HG02642 (cell line): ENCODE measurements at regions not wholly inside any gene's neighbourhood (a gene's known extent, or its start where the extent isn't known, plus 50 kb on each side); places are given as distances from the start of the nearest gene placed in this dataset.
"Not testable (repeated sequence)": the region's sequence is repeated elsewhere in the genome, so short reads cannot be mapped to it uniquely, and the experiment has no call there.

Experiments
- ATAC-seq: cut with Tn5 transposase; IDR thresholded peaks from one replicate; pipeline ENCODE4 v1.9.1; 2021; ENCODE audit warnings: mild to moderate bottlenecking; ENCODE audit not compliant: unreplicated experiment, poor library complexity

DNA sequence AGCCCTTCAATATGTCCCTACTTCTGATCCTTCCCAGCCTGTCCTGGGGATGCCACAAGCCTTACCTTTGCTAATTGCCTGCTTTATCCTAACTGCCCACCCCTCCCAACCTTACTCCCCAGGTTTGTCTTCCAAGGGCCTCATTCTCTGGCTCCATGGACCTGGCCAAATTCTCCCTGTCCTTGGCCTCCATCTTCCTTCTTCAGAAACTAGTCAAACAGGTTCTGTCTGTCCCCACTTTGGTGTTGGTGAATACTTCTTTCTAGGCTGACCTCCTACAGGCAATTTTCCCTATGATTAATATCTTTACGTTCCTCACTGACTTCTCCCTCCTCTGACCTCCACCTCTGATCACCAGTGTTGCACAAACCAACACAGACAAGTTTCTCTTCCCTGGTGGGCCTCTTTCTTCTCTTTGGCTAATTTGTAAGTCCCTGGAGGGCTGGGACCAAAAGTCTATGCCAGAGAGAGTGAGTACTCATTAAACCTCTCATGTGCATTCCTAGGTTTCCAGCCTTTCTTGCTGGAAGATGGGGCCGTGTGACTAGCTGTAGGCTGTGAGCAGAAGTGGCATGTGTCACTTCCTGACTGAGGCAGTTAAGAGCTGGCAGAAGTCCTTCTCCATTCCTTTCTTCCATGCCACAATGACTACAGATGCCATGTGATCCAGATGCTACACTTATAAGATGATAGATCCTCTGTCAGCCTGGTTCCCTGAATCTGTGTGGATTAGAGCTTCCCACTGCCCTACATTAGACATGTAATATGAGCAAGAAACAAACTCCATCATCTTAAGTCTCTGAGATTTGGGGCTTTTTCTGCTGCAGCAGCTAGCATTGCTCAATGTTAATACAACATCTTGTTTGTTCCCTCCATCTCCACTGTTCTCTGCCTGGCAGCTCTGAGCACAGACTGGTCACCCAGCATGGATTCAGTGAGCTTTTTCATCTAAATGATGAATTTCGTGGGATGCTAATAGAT lies 382.7 kb downstream of the RPS24 start:
- no peak for ATAC-seq

DNA sequence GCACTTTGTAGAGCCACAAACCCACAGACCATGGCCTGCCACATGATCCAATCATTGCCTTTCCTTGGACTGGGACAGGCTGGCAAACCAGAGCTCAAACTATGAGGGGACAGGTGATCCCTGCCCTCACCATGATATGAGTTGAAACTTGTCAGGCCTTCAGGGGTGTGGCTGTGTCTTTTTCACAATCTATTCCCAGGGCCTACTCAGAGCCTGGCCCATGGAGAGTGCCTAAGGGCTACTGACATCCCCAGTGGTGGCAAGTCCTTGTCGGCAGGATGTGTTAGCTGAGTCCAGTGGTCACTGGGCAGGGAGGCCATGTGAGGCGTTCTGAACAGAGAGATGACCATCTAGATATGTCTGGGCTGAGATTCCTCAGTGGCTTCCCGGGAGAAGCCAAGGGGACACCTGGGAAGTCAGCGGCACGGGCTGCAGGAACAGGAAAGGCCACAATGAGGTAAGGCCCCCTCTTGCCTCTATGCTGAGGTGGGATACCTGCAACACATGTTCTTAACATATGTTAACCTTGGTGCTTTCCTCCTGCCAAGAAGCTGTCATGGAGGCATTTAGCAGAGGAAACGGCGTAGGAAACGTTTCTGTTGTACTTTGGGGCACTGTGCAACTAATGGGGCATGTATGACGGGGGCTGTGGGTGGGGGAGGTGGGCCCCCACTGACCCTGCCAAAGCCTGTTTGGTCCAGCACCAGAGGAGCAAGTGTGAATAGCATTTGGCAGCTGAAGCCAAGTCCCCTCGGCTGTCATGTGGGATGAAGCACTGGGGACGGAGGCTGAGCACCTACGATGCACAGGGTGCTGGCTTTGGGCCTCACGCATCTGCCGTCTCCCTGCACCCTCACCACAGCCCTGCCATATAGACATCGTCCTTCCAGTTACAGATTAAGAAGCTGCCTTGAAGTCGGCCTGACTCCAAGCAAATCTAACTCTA lies 384.0 kb downstream of the RPS24 start:
- no peak for ATAC-seq

DNA sequence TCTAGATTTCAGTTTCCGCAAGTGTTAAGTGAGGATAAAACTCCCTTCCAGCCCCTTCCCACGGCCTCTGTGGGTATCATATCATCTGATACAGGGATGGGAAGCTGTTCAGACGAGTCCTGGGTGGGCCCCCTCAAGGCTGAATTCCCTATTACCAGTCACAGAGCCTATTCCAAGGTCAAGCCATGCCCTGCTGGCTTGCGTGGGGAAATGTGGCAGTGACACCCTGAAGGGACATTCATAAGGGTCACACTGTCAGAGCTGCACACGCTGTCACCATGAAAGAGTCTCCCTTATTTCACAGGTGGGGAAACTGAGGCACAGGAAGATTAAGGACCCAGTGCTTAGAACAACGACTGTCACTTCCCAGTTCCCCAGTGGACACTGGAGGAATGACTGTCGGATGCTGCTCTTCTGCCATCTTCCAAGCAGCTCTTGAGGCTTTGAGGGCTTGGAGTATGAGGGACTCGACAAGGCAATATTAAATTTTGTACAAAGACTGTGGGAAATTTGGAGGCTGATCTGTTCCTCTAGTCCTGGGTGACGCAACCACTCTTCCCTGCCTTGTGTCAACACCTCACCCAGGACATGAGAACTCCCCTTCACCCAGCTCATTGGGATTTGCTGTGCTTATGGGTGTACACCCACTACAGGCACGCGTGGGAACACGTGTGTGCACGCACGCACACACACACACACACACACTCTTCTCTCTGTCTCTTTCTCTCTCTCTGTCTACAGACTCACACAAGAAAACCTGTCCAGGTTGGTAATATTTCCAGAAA lies 386.0 kb downstream of the RPS24 start:
- ATAC-seq: no peak

DNA sequence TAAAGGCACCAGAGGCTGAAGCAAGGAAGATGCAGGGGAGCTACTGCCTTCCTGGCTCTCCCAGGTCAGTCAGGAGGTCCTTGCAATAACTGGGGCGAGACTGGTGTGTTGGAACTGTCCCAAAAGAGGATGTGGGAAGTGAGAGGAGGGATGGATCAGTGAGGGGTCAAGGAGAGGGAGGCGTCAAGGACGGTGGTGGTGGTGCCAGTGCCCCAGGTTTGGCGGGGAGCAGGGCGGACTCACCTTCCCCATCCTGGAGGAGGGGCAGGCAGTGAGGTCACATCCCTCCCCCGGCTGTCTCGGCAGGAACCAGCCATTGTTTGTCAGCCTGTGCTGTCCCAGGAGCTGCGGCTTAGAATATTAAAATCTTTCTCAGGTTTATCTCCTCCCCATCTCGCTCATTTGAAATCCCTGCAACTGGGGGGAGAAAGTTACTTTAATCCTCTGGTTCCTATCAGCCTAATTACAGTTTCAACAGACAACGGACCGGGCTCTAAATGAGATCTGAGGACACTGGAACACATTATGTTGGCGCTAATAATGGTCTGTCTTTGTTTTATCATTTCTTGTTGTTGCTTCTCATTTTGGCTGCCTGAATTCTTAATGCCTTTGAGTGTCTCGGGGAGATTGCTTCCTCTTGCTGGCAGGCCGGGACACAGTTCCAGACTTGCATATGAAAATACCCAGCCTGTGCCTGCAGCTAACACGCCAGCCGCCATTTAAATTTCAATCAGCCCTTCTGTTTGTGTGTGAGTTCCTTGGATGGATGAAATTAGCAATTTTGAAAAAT lies 387.5 kb downstream of the RPS24 start:
- ATAC-seq: no peak

DNA sequence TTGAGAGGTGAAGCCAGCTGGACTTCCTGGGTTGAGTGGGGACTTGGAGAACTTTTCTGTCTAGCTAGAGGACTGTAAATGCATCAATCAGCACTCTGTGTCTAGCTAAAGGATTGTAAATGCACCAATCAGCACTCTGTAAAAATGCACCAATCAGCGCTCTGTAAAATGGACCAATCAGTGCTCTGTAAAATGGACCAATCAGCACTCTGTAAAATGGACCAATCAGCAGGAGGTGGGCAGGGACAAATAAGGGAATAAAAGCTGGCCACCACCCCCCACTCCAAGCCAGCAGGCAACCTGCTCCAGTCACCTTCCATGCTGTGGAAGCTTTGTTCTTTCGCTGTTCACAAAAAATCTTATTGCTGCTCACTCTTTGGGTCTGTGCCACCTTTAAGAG lies 390.4 kb downstream of the RPS24 start:
- not testable (repeated sequence) for ATAC-seq

DNA sequence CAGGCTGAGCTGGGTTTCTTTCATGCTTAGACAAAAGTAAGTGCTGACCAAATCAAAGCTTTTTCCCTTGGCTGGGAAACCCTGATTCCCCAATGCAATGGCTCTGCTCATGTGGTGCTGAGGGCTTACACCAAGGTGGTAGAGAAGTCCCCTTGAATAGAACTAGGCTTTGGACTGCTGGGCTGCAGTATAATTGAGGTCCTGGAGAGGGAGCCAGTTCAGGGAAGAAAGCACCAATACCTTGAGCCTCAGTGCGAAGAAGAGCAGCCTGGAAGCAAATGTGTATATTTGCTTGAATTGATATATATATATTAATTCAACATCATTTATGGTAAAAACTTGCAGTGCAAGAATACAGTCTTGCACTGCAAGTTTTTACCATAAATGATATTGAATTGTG lies 391.1 kb downstream of the RPS24 start:
- no peak for ATAC-seq

DNA sequence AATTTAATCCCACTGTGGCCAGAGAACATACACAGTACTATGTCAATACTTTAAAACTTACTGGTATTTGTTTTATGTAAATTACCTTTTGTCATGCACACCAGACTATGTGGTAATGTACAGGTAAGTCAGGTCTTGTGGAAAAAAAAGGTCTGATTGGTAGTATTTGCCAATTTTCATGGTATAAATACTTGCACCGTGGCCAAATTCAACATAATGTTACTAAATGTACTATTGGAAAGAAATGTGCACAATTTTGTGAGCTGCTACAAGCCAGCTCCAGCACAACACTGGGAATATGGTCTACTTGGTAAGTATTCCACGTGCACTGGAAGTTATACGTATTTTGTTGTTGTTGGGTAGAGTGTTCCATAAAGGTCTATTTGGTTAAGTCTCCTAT lies 392.5 kb downstream of the RPS24 start:
- ATAC-seq: no peak

DNA sequence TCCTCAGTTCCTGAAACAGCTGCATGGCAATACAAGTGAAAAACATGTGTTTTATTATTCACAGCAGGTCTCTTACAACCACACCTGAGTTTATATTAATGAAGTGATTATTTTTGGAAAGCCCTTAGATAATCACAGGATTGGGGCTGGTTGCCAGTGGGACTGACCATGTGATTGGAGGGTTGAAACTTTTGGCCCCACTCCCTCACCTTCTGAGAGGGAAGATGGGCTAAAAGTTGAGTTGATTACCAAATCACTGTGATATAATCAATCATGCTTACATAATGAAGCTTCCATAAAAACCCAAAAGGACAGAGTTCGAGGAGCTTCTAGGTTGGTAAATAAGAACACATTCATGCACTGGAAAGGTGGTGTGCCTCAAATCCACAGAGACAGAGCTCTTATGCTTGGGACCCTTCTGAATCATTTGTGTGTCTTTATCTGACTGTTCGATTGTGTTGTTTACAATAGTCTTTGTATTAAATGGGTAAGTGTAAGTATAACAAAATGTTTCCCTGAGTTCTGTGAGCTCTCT lies 393.9 kb downstream of the RPS24 start:
- no peak for ATAC-seq

DNA sequence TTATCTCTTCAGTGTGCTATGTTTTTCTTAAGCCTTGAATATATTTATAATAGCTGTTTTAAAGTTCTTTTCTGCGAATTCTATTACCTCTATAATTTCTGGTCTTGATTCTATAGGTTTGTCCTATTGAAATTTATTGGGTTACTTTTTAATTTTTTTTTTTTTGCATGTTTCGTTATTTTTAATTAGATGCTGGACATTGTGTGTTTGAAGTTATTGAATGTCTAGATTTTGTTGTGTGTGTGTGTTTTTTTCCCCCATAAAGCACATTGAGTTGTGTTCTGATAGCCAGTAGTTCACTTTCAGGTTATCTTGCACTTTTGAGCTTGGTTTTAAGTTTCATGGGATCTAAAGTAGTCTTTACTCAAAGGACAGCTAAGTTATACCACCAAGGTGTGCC lies 394.9 kb downstream of the RPS24 start:
- ATAC-seq: no peak

DNA sequence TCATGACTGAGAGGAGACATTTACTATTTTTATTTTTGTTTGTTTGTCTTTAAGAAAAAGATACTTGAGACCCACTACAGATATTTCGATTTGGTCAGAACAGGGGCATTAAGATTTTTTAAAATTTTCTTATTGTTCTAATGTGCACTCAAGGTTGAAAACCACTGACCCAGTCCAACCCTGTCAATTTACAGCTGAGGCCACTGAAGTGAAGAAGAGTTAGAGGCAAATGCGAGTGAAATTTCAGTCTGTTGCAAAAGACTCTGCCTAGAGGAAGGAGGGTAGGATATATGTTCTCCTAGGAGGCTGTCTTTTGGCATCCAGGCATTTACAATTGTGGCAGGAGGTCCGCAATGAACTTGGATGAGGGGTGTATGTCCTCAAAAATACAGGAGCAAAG lies 396.3 kb downstream of the RPS24 start:
- ATAC-seq: no peak

DNA sequence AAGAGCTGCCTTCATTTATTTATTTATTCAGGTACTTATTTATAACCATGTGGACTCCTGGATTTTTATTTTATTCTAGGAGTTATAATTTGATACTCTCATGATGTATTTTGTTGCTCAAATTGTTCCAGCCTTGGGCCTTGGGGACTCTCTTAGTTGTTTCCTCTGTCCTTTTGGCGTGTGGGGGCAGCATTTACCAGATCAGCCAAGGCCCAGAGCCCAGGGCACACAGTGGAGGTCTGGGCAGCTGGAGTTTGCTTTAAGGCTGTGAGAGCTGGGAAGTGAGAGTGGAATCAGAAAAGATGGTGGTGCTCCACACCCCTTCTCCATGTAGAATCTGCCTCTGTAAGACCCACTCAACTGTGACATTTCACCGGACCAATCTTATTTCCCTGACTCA lies 398.9 kb downstream of the RPS24 start:
- no peak for ATAC-seq

DNA sequence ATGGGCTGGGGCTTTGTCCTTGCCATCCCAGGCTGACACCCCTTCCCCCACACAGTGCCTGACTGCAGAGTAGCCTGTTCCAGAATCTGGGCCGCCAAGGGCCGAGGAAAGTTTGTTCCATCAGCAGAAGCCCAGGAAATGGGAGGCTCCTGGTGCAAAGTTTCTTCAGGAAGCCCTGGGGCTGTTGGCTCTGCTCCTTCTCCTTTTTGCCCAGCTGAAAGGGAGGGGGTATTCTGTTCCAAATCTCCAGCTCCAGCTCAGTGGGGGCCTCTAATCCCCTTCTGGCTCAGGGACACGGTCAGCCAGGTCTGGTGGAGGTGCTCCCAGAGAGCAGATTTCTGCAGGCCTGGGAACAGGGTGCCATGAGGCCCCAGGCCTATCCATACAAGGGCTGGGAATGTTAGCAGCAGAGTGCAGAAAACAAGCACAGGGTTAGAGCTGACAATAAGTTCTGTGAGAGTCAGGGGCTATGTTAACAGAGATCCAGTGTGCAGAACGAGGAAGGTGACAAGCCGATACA lies 399.5 kb downstream of the RPS24 start:
- ATAC-seq: no peak

DNA sequence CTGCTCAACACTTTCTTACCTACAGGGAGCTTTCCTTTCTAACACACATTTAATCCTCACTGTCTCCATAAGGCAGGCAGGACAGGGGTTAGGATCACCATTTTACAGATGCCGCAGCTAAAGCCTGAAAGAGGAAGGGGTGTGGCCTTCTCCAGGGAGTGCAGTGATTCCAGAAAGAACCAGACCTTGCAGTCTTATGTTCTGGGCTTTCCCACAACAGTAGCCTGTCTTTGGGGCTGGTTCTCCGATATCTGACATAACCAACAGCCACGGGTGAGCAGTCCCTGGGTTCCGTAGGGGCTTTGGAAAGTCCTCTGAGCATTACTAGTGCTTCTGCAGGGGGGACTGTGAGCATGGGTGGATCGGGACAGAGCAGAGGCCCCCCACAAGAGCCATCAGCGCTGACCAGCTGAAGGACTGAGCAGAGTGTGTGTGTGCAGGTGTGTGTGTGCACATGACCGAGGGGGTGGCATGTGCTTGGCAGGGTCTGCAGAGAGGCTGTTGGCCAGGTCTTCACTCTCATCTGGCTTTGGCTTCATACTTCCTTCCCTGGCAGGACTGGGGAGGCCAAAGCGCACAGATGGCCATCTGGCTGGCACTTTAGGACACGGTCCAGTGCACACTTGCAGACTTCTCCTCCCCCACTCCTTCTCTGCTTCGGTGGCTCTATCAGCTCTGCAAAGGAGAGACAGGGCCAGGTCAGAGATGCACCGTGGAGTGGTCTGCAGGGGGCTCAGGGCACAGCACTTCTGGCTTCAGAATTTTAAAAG lies 400.3 kb downstream of the RPS24 start:
- no peak for ATAC-seq

DNA sequence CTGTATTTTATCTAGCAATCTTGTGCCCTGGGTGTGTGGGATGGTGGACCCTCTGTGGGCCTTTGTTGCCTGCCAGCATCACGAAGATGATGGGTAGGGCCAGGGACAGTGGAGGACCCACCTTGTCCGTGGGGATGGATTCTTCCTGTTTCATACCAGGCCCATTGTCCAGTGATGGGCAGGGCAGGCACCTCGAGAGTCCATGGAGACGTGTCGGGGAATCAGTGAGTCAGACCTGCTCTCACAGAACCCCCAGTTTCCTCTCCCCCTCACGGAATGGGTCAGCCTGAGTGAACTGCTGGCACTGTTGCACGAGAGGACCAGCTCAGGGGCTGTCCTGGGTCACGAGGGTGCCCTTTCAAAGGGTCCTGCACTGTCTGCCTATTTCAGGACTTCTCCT lies 401.2 kb downstream of the RPS24 start:
- no peak for ATAC-seq

DNA sequence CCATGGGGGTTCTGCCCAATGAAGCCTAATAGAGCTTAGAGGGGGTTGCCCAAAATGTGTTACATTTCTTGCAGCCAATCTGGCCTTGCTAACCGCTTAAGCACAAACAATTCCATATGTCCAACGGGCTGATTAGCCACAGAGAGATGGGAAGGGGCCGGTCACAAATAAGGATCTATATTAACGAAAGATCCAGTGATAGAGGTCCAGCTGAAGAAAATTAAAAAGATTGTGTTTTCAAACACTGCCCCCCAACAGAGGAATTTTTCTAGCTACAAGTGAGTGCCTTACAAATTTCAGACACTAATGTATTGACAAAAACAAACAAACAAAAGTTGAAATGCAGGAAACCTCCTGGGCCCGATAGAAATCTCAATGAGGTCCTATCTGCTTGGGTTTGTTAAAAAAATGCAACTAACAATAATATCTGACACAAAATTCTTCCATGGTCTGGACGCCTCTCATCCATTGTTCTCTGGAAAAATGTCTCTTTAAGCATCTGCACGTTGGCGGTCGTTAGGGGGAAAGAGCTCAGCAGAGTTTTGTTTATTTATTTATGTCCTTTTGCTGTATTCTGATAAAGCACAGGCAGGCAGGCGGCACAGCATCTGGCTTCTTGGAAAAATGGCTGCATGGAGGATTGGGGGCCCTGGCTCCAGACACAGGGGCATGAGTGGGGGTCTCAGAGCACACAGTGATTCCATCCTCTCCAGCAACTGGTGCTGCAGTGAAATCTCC lies 402.0 kb downstream of the RPS24 start:
- ATAC-seq: no peak

DNA sequence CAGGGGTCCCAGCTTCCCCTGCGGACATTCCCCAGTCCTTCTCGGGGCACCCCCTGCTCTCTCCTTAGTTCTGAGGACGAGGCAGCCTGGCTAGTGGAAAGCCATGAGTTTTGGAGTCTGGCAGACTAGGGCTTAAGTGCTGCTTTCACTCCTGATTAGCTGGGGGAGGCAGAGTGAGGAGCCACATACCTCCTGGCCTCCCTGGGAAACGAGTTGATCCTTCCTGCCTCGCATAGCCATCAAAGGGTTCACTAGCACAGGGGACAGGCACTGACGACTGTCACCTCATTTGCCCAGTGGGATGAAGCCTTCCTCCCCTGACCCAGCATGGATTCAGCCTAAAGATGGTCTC lies 402.5 kb downstream of the RPS24 start:
- ATAC-seq: no peak

DNA sequence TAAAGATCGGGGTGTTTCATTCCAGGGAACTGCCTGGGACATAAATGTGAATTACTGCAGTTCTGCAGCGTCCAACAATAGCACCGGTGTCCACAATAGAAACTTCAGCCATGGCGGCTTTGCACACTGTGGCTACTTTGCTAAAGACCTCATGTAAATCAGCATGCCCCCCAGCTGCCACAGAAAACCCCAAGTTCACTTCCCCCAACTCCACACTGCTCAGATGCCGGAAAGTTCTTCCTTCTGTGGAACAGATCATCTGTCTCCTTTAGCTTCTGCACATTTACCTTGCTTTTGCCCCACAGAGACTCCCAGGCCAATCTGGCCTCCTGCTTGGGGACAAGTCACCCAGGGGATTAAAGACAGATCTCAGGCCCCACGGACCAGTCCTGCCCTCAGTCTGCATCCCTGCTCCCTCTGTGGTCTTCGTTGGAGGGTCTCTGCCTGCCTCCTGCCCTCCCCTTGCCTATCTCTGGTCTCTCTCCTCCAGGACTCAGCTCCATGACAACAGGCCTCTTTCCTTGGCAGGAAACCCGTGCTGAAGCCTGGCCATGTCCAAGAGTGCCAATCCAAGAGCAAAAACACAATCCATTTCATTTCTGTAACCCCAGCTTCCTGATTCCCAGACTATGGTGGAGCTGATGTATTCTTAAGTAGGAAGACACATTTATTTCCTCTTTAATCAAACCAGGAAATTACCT lies 403.2 kb downstream of the RPS24 start:
- ATAC-seq: no peak
